Hepatocyte (in vitro differentiated cells): ENCODE measurements at regions not wholly inside any gene's neighbourhood (a gene's known extent, or its start where the extent isn't known, plus 50 kb on each side); places are given as distances from the start of the nearest gene placed in this dataset.

Source experiments
- EZH2 ChIP-seq: fragments of 200-600 bp; sonication (generic); IDR thresholded peaks from 2 replicates; pipeline ENCODE4 v1.6.1; 2016; ENCODE audit warnings: antibody characterized with exemption, mild to moderate bottlenecking, borderline replicate concordance
- EZH2phosphoT487 ChIP-seq: fragments of 200-600 bp; sonication (generic); IDR thresholded peaks from one replicate; pipeline ENCODE4 v1.6.1; 2018; ENCODE audit warnings: antibody characterized with exemption, mild to moderate bottlenecking, low read depth, moderate library complexity; ENCODE audit not compliant: unreplicated experiment, severe bottlenecking
- TF ChIP-seq, protein P1 (sequence below): fragments of 200-600 bp; sonication (generic); IDR thresholded peaks from 2 replicates; pipeline ENCODE4 v1.5.1; 2016; ENCODE audit warnings: antibody characterized with exemption, mild to moderate bottlenecking; ENCODE audit not compliant: poor library complexity

DNA sequence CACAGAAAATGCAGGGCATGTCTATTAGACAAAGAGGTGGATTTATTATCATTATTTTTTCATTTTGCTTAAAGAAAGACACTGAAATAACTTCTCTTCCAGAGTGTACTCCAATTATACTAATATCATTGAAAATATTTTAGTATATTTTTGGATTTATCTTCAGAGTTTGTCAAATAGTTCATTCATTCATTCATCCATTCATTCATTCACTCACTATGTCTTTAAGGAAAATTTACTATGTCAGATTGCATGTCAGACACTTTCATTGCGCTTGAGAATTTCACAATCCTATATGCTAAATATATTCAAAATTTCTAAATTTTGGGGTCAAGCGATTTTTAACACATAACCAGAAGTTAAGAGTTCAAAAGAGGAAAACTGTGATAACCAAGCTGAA lies 479.1 kb downstream of the ZEB2 start:
- TF ChIP-seq, protein P1, sequence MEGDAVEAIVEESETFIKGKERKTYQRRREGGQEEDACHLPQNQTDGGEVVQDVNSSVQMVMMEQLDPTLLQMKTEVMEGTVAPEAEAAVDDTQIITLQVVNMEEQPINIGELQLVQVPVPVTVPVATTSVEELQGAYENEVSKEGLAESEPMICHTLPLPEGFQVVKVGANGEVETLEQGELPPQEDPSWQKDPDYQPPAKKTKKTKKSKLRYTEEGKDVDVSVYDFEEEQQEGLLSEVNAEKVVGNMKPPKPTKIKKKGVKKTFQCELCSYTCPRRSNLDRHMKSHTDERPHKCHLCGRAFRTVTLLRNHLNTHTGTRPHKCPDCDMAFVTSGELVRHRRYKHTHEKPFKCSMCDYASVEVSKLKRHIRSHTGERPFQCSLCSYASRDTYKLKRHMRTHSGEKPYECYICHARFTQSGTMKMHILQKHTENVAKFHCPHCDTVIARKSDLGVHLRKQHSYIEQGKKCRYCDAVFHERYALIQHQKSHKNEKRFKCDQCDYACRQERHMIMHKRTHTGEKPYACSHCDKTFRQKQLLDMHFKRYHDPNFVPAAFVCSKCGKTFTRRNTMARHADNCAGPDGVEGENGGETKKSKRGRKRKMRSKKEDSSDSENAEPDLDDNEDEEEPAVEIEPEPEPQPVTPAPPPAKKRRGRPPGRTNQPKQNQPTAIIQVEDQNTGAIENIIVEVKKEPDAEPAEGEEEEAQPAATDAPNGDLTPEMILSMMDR, result no peak
- TF ChIP-seq EZH2 (no peak), EZH2phosphoT487 (no peak)
